ENCODE measurements at regions not wholly inside any gene's neighbourhood (a gene's known extent, or its start where the extent isn't known, plus 50 kb on each side); places are given as distances from the start of the nearest gene placed in this dataset.

DNA sequence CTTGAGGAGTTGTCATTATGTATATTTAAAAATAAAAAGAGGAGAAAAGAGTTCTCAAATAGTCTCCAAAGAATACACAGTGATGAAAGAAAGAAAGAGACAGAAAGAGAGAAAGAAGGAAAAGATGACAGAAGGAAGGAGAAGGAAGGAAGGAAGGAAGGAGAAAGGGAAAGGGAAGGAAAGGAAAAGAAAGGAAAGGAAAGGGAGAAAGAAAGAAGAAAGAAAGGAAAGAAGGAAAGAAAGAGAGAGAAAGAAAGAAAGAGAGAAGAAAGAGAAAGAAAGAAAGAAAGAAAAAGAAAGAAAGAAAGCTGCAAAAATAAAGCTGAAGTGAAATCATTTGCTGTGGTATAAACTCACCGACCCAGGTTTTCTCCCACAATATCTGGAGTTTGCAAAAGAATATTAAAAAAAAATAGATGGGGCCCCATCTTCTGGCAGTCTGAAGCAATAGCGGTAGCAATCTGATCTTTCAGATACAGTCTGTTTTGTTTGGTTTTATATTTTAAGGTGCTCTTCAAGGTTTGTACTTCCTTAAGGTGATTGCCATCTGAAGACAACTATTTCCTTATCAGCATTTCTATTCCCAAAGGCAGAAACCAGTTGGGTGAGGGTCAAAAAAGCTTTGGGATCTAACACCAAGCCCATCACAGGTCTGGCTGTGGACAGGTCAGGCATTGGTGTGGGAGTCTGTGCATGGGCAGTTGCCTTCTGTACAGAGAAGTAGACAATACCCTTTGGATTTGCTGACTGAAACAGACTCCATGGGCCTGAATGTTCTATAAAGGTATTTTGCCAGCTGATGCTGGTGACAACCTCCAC is 160.4 kb downstream of the CPEB2 start:
- TF ChIP-seq, protein P1, sequence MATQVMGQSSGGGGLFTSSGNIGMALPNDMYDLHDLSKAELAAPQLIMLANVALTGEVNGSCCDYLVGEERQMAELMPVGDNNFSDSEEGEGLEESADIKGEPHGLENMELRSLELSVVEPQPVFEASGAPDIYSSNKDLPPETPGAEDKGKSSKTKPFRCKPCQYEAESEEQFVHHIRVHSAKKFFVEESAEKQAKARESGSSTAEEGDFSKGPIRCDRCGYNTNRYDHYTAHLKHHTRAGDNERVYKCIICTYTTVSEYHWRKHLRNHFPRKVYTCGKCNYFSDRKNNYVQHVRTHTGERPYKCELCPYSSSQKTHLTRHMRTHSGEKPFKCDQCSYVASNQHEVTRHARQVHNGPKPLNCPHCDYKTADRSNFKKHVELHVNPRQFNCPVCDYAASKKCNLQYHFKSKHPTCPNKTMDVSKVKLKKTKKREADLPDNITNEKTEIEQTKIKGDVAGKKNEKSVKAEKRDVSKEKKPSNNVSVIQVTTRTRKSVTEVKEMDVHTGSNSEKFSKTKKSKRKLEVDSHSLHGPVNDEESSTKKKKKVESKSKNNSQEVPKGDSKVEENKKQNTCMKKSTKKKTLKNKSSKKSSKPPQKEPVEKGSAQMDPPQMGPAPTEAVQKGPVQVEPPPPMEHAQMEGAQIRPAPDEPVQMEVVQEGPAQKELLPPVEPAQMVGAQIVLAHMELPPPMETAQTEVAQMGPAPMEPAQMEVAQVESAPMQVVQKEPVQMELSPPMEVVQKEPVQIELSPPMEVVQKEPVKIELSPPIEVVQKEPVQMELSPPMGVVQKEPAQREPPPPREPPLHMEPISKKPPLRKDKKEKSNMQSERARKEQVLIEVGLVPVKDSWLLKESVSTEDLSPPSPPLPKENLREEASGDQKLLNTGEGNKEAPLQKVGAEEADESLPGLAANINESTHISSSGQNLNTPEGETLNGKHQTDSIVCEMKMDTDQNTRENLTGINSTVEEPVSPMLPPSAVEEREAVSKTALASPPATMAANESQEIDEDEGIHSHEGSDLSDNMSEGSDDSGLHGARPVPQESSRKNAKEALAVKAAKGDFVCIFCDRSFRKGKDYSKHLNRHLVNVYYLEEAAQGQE (IDR thresholded peaks at IDR 0.05; ENCODE audit: unreplicated experiment): no peak
- TF ChIP-seq, protein P2, sequence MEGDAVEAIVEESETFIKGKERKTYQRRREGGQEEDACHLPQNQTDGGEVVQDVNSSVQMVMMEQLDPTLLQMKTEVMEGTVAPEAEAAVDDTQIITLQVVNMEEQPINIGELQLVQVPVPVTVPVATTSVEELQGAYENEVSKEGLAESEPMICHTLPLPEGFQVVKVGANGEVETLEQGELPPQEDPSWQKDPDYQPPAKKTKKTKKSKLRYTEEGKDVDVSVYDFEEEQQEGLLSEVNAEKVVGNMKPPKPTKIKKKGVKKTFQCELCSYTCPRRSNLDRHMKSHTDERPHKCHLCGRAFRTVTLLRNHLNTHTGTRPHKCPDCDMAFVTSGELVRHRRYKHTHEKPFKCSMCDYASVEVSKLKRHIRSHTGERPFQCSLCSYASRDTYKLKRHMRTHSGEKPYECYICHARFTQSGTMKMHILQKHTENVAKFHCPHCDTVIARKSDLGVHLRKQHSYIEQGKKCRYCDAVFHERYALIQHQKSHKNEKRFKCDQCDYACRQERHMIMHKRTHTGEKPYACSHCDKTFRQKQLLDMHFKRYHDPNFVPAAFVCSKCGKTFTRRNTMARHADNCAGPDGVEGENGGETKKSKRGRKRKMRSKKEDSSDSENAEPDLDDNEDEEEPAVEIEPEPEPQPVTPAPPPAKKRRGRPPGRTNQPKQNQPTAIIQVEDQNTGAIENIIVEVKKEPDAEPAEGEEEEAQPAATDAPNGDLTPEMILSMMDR (conservative IDR thresholded peaks at IDR 0.05; ENCODE audit: low read depth in 2 of 2): peak; percentile 33 to 42; a peak in 3 of 4 replicates
- TF ChIP-seq EZH2phosphoT487 (IDR thresholded peaks at IDR 0.05; ENCODE audit: unreplicated experiment): no peak
- no peak for TF ChIP-seq EZH2 (IDR thresholded peaks at IDR 0.05; ENCODE audit: low read depth, unreplicated experiment)
